GM19452 (cell line): ENCODE measurements at regions not wholly inside any gene's neighbourhood (a gene's known extent, or its start where the extent isn't known, plus 50 kb on each side); places are given as distances from the start of the nearest gene placed in this dataset.
"Not testable (repeated sequence)": the region's sequence is repeated elsewhere in the genome, so short reads cannot be mapped to it uniquely, and the experiment has no call there.

Experiments used
- ATAC-seq: cut with Tn5 transposase; IDR thresholded peaks from one replicate; pipeline ENCODE4 v1.9.1; 2021; ENCODE audit not compliant: unreplicated experiment

DNA sequence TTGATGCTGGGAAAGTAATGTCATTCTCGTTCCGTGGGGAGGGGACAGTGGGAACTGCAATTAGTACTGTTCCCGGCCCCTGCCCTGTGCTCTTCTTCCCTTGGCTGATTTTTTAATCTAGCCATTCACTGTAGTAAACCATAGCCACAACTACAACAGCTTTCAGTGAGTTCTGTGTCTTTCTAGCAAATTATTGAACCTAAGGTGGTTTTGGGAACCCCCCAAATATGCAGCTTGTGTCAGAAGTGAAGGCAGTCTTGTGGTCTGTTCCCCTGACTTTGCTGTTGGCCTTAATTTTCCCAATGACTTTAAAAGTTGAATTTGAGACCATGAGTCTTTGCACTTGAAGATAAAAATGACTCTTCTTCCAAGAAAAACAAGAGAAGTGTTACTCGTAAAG, 114.3 kb upstream of the ETV6 start:
- ATAC-seq, result no peak

DNA sequence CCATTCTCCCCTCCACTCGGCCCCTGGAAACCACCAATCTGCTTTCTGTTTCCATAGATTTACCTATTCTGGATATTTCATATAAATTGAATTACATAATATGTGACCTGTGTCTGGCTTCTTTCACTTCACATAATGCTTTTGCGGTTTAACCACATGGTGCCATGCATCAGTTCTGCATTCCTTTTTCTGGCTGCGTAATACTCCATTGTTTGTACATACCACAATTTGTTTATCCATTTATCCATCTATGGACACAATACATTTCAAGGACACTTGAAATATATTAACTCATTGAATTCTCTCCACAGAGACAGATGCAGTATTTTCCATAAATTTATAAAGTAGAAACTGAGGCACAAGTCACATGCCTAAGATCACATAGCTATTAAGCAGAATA, 110.3 kb upstream of the ETV6 start:
- ATAC-seq, result no peak

DNA sequence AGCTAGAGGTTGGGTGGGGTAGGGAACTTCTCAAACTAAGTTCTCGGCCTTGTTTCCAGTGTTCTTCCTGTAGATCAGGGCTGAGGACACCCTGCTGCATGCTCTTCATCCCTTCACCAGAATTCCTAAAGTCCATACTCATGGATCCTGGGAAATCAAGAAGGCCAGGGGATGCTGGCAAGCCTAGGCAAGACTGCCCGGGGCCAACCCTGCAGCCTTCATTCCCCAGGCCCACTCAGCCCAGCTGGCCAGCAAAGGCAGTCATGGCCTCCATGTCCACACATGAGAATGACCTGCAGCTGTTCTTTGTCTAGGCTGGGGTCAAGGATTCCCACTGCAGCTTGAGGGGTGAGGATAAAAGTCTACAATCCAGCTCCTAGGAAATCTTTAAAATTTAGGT, 109.3 kb upstream of the ETV6 start:
- no peak for ATAC-seq

DNA sequence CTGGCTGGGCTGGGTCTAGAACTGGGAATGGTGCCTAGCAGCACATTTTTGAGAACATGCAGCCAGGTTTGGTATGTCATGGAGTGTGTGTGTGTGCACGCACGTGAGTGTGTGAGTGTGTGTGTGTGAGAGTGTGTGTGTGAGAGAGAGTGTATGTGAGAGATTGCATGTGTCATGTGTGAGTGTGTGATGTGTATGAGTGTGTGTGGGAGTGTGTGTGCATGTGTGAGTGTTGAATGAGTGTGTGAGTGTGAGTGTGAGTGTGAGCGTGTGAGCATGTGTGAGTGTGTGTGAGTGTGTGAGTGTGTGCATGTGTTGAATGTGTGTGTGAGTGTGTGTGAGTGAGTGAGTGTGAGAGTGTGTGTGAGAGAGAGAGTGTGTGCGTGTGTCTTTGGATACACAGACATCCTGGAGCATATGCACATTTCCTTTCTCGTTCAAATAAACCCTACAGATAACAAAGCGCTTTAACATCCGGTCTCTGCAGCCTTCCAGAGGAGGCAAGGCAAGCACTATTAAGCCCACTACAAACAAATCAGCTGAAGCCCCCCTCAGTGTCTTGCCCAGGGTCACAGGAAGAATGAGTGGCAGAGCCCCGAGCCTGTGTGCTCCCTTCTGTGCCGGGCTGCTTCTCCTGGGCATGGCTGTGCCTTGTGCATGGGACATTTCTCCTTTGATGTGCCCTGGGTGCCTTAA, 108.7 kb upstream of the ETV6 start:
- no peak for ATAC-seq

GRCh38 chr12:11542599-11542998, 106.9 kb upstream of the ETV6 start:
- no peak for ATAC-seq

DNA sequence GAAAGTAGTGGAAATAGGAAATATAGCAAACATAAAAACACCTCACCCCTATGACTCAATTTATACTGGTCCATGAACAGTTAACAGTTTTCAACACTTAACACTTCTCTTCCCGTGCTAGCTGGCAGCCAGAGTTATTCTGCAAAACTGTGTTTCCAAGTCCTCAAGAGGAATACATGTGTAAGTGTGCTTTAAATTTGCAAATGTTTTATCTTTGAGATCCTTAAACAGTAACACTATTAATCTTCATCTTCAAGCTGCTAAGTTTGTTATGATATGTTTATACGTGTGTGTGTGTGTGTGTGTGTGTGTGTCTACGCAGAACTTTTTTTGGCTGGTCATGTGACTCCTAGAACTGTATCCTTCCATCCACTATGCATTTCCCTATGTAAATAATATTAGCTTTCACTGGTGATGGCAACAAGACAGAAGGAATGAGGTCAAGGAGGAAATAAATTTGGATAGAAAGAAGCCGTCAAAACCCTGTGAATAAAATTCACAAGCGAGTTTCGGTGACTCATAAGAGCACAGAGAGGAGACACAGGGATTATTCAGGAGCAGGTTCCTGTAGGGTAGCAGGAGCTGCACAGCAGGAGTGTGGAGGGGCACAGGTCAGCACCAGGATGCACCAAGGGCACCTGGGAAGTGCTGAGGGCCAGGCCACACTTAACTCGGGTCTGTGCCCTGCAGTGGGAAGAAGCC, 105.9 kb upstream of the ETV6 start:
- no peak for ATAC-seq

DNA sequence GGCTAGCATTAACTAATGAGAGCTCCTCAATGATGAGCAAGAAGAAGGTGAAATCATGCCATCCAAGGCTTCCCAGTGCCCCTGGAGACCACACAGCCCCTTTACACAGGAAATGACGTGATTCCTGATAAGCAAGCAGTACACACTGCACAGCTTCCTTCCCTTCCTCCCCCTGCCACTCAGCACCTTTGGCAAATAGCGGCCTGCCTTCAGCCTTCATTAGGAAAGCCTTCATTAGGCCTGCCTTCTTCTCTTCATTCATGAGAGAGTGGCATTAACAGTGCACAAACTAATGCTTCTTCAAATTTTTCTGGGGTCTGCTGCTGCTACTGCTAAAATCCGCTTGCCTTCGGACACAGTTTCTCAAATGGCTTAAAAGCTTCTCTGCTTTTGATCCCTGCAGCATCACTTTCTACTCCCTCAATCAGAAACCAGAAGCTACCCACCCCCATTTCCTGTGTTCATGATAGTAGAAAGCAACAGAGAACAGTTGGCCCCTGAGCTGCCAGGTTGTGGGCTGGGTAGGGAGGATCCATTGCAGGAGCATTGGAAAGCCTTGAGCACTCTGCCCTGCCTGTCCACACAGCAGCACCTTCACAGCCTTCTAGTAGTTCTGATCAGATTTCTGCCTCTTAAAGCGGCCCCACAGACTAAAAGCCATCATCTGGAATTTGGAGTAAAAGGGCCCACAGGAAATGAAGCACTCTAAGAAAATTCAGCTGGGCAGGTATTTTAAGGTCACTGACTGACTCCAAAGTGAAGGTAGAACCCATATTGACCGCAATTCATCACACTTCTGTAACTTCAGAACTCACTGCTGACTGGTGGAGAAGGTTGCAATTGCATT, 103.8 kb upstream of the ETV6 start:
- ATAC-seq, result peak; percentile 77

DNA sequence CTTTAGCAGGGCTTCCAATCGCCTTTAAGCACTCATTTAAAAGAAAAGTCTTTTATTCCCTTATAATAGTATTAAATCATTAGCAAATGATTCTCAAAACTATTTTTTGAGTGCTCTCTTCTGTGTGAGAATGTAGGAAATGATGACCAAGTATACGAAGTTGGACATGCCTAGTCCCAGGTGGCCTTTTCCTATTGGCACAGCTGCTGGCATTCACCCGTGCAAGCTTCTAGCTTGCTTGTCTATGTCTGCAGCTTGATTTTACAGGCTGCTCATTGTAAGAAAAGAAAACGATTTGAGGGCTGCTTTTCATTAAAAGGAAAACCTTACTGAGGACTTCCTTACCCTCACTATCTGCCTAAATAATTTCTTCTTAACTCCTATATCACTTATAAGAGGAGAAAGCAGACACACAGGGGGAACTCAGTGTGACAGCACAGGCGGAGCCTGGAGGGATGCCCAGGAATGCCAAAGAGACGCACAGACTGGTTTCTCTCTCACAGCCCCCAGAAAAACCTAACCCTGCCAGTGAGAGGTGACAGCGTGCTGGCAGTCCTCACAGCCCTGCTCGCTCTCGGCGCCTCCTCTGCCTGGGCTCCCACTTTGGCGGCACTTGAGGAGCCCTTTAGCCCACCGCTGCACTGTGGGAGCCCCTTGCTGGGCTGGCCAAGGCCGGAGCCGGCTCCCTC, 102.7 kb upstream of the ETV6 start:
- not testable (repeated sequence) for ATAC-seq

GRCh38 chr12:11547271-11547646, 102.2 kb upstream of the ETV6 start:
- ATAC-seq, result not testable (repeated sequence)

DNA sequence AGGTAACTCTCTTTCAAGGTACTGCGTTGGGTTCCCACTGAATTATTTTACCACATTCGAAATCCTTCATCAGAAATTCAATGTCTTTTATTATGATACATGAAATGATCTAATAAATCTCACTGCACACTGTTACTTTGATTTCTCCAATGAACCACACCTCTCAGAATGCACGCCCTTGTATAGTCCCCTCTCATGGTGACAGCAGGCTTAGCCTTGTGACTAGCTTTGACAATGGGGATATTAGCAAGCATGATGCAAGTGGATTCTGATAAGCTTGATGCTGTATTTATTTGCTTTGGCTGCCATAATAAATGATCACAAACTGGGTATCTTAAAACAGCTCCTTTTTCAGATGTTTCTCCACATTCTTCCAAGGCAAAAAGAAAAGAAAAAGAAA, 100.4 kb upstream of the ETV6 start:
- no peak for ATAC-seq

GRCh38 chr12:11553871-11554533, 95.5 kb upstream of the ETV6 start:
- ATAC-seq, result peak; percentile 81

DNA sequence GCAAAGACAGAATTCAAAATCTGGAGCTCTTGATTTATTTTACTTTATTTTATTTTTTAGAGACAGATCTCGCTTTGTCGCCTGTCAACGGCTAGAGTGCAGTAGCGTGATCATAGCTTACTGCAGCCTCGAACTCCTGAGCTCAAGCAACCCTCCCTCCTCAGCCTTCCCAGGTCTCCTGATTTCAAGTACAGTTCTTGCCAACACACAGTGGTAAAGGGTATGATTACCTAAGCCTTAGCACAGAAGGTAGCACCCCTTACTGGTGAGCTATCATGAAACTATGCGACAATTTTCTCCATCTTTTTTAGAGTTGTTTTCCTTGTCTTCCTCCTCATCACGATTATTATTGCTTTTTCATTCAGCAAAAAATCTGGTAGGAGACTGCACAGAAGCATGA, 94.3 kb upstream of the ETV6 start:
- no peak for ATAC-seq

GRCh38 chr12:11555743-11556625, 93.5 kb upstream of the ETV6 start:
- ATAC-seq, result no peak

- ATAC-seq, result no peak
Measured at GRCh38 chr12:11556682-11557081, 92.8 kb upstream of the ETV6 start.

- no peak for ATAC-seq
Measured at GRCh38 chr12:11559626-11560340, 89.7 kb upstream of the ETV6 start.

DNA sequence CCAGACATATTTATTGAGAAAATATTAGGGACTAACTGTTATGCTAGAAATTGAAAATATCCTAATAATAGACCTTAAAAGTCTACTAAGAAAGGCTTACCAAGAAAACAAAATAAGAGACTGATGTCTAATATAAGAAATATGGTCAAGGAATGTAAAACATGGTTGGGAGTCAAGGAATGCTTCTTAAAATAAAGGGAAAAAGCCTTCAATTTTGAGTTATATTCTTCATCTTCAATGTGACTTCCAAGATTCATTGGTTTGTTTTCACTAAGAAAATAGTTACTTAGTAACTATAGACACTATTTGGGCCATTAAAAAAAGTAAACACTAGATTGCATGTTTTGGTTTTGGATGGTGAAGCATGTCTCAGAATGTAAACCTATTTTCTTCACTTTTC, 88.1 kb upstream of the ETV6 start:
- no peak for ATAC-seq

DNA sequence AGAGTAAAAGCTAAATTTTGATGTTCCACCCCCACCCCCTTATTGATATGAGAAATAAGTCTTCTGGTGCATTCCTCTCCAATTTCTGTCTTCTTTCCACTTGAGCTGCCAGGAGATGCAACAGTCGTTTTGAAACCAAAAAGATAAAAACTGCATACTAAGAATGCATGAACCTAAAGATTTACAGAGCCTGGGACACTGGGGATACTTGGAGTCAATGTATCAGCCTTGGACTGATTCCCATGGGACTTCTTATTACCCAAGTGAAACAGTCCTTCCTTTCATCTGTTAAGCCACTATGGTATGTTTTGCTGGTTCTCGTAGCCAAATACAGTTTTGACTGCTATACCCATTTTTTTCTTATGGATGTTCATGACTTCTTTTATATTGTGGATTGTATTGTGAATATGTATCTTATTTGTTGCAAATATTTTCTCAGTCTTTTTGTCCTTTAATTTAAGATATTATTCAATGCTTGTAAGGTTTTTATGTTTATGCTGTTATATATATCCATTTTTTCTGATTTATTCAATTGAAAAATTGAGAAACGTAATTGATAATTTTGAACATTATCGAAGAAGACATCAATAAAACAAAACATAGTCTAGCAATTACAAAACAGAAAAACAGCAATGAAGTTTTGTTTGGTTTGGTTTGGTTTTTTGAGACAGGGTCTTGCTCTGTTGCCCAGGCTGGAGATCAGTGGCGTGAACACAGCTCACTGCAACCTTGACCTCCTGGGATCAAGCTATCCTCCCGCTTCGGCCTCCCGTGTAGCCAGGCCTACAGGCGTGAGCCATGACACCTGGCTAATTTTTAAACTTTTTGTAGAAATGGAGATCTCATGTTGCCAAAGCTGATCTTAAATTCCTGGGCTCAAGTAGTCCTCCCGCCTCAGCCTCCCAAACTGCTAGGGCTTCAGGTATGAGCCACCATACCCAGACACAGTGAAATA, 85.4 kb upstream of the ETV6 start:
- ATAC-seq, result no peak
